ENCODE measurements at regions not wholly inside any gene's neighbourhood (a gene's known extent, or its start where the extent isn't known, plus 50 kb on each side); places are given as distances from the start of the nearest gene placed in this dataset.
"Not testable (repeated sequence)": the region's sequence is repeated elsewhere in the genome, so short reads cannot be mapped to it uniquely, and the experiment has no call there.

- no peak for DNase-seq
These were observed 120.2 kb upstream of the RAB18 start for GRCh38 chr10:27383595-27384542.

DNA sequence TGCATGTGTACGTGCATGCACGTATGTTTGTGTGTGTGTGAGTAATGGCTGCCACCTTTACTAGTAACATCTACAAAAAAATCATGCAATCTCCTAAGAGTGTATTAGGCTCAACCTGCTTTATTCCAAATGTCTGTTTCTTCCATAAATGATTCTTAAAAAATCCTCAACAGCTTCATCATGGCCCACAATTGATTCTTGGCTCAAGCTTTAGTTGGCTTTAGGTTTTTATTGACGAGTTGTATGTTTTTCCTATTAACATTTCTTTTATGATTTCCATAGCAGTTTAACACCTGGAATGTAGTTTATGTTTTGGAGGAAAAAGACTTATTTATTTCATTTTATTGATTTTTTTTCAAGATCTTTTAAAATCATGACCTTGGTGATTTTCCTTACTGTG is 121.9 kb upstream of the RAB18 start:
- DNase-seq = no peak

DNA sequence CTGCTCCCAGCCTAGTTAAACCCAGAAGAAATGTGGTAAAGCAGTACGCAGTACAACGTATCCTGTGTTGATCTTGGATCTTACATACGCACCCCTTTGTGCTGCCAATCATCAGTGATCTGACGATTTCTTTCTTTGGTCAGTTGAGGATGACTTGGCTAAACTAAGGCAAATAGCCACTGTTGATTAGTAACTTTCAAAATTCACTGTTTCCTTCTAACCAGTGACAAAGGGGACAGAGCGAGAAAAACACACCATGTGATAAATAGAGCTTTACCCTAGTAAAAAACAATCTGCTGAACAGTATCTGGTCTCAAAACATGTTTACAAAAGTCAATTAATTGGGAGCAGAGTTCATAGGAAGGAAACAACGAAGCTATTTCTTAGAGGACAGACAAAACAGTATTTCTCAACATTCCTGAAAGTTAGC is 123.2 kb upstream of the RAB18 start:
- no peak for DNase-seq

GRCh38 chr10:27379041-27379440 is 125.1 kb upstream of the RAB18 start:
- not testable (repeated sequence) for DNase-seq

DNA sequence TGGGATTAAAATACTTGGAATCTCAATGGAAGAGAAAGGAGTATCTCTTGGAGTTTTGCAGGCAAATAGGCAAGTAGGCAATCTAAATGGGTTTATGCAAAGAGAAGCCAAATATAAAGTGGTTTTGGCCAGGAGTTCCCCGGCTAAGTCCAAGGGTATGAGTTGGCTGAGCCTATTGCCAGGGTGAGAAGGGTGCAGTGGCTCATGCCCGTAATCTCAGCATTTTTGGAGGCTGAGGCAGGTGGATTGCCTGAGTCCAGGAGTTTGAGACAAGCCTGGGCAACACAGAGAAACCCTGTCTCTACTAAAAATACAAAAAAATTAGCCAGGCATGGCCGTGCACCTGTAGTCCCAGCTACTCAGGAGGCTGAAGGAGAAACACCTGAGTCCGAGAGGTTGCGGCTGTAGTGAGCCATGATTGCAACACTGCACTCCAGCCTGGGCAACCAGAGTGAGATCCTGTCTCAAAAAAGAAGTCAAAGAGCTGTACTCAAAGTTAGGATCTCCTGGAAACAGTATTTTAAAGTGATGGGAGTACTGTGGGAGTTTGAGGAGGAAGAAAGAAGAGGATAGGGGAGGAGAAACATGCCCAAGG is 130.4 kb upstream of the RAB18 start:
- DNase-seq = no peak

DNA sequence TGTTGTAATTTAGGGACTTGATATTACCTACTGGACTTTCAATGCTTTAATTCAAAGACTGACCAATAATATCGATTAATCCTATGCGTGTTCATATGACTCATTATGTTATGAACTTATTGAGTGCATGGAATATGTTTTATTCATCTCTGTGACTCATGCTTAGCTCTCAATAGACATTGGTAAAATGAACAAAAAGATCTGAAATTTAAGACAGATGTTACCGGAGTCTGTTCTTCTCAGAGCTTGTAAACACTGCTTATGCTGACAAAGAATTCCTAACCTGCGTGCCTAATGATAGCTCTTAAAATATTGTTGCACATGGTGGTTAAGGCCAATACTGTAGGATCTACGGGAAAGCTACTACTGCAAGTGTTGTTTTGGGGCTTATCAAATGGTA is 131.5 kb upstream of the ACBD5 start:
- DNase-seq = no peak

DNA sequence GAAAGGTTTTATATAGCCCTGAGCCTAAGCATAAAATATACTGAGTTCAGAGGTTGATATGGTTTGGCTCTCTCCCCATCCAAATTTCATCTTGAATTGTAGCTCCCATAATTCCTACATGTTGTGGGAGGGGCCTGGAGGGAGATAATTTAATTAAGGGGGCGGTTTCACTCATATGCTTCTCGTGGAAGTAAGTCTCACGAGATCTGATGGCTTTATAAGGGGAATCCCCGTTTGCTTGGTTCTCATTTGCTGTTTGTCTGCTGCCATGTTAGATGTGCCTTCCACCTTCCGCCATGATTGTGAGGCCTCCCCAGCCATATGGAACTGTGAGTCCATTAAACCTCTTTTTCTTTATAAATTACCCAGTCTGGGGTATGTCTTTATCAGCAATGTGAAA is 130.8 kb upstream of the ACBD5 start:
- DNase-seq = not testable (repeated sequence)

GRCh38 chr10:27369880-27370279 is 129.3 kb upstream of the ACBD5 start:
- peak; percentile 8 for DNase-seq

- no peak for DNase-seq
These were observed 128.1 kb upstream of the ACBD5 start for GRCh38 chr10:27368706-27369105.

GRCh38 chr10:27366769-27367168 is 126.2 kb upstream of the ACBD5 start:
- no peak for DNase-seq

DNA sequence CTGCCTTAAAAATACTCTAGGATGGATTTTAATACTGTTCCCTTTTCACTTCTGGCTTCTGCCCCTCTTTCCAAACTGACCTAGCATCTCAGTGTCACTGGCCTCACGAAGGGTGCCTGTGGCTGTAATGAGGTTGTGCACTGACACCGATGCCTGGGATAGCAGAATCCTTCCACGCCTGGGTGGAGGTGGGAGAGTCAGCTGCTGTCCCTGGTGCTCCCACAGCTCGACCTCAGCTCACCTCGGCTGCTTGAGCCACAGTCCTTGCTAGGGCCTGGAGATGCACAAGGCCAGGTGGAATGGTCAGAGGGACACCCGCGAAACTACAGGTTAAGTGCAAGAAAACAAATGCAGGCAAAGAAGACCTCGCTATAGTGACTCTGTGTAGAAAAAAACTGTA is 123.4 kb upstream of the ACBD5 start:
- no peak for DNase-seq

GRCh38 chr10:27360581-27361172 is 120.1 kb upstream of the ACBD5 start:
- DNase-seq = peak; percentile 79

DNA sequence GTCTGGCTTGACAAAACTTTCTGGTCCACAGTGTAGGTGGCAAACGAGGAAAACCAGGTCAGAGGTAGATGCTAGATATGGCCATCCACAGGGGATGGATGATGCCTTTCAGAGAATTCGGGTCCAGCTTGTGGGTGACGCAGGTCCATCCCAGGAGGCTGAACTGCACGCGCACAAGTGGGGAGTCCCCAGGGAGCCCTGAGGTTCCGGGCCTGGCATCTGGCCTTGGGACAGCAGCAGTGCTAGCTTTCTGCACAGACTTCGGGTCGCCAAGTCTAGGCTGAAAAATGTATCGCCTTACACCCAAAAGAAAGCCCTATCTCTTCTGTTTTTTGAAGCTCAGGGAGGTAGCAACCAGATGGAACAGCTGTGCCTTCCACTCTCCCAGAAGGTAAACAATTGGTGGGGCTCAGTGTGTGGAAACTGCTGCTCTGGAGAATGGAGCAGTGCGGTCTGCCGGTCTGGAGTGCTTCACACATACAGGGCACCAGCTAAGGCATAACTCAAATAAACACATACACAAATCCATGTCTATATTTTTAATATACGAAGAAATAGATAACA is 119.3 kb upstream of the ACBD5 start:
- DNase-seq = no peak

GRCh38 chr10:27356738-27357137 is 116.1 kb upstream of the ACBD5 start:
- DNase-seq = no peak

DNA sequence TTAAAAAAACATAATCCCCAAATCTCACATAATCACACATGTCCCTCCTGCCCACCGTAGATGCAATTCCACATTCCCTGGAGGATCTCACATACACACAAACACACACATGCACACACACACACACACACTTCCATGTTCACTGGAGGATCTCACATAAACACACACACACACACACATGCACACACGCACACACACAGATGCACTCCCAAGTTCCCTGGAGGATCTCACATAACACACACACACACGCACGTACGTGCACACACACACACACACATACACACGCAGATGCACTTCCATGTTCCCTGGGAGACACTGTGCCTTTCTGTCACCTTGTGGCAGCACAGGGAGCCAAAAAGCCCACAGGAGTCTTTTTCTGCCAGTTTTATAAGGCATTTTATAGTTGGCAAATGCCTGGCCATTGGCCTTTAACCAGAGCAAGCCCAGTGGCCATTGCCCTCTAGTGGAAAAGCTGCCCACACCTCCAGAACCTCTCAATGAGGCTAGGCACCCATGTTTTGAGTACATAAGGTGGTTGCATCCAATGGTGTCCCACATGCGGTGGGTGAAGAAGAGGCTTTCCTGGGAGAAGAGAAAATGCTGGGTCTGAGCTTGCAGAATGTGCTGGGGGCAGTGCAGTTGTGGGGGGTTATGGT is 115.4 kb upstream of the ACBD5 start:
- no peak for DNase-seq

DNA sequence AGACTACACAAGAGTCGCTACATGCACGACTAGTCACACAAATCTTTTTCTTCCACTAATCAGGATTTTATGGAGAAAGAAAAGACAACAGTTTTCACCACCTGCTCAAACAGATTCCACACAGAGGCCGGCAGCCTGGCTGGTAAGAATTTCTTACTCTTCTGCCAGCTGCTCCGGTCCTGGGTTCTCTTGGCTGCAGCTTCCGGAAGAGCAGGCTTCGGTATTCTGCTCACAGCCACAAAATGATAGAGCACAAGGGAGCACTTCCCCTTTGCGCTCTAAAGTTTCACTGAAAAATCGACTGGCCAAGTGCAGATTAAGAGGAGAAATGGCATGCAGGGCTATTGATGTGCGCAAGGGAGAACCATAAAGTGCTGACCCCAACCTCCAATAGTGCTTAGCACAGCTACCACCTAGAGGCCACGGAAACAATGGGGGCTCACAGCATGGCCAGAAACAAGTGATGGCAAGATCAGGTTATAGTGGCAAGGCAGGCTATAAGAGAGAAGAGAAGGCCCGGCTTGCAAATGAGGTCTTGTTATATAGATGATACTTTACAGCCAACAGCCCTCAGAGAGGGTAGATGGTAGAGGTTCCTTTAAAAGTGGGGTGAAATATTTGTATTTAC is 114.2 kb upstream of the ACBD5 start:
- not testable (repeated sequence) for DNase-seq

DNA sequence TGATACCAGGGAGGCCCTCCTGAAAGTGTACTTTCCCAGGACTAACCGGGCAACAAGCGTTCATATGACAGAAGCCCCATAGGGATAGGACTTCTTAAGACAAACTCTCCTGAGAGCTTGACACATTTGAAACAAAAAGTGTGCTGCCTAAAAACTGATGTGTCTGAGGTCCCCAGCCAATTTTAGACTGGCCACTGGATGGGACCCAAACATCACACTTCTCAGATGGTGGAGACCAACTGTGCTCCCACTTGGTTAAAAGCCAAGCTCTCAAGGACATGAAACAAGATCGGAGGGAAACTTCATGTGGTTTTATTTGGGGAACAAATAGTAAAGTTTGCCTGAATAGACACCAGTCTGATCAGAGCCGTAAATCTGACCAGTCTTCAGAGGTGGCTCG is 113.5 kb upstream of the ACBD5 start:
- DNase-seq = not testable (repeated sequence)

DNA sequence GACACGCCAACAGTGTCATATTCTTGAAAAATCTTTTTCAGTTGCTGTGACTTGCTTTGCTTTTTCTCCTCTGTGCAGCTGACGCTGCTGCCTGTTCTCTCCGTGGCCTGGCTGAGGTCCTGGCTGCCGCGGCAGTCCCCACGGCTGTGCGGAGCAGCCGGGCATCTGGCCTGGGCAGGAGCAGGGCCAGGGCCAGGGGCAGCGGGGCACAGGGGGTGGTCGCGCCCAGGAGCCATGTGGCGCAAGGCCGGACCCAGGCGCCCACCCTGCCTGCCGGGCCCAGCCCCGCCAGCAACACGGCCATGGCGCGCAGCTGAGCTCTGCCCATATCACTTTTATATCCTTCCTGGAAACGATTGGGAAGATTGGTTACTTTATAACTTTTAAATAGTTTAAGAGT is 109.4 kb upstream of the ACBD5 start:
- no peak for DNase-seq

DNA sequence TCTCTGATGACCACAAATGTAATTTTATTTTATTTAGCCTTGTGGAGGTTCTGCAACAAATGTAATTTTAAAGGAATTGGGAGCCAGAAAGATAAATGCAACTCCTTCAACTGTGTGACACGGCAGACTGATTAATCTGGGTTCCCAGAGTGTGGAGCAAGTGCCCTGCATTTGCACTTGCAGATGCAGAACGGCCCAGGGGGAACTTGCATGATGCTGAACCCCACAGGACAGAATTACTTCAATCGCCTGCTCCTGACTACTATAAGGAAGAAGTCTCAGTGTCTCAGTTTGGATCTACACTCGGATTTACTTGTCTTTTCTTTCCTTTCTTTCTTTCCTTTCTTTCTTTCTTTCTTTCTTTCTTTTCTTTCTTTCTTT is 107.2 kb upstream of the ACBD5 start:
- DNase-seq = not testable (repeated sequence)

DNA sequence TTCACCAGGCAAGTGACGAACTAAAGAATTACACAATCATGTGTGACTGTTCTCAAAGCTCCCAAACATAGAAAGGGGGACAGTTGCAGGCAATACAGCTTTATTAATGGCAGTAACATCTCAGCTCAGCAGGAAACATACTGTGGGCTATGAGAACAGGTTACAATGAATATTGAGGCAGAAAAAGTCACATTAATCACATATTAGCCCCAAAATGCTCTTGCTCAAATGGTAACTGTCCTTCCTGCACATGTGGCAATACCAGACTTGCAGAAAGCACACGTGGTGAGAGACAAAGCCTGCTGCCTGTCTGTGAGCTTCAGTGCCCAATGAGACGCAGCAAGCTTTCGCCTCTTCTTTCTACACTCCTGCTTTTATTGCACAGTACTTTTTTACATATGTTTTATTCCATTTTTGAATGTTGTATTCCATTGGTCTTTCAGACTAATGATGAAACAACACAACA is 104.9 kb upstream of the ACBD5 start:
- no peak for DNase-seq

DNA sequence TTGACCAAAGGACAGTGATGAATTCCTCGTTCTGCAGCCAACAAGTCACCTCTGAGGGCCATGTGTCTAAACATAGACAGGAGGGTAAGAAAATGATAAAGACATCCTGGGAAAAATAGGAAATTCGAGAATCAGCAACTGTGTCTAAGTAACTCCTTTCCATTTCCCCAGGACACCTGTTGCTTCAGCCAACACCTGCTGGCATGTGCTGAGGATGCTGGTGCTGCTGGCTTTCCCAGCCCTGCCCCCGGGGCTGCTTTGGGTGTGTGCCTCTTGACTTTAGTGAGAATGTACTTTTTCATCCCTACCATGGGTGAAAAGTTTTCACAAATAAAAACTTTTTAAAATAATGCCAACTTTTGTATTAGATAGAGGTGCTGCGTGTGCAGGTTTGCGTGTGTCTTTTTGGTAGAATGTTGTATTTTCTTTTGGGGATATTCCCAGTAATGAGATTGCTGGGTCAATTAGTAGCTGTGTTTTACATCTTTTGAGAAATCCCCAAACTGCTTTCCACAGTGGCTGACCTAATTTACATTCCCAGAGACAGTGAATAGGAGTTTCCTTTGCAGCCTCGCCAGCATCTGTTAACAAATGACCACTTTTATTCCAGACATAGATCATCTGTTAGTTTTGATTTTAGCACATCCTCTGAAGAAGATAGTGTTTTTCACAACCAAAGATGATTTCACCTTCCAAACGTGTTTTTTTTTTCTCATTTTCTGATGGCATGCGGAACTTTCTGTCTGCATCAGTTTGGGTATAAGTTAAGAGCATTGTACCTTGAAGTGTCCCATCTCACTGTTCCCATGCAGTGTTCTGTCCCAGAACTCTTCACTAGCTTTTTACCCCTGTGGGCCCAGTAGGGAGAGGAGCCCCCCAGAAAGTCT is 104.2 kb upstream of the ACBD5 start:
- no peak for DNase-seq

Measured in kidney glomerular epithelial cell (primary cell).